ENCODE measurements at regions not wholly inside any gene's neighbourhood (a gene's known extent, or its start where the extent isn't known, plus 50 kb on each side); places are given as distances from the start of the nearest gene placed in this dataset.

GRCh38 chr11:31959716-31960115, 131.2 kb upstream of the RCN1 start:
- Histone ChIP-seq H3K4ac (replicated peaks; ENCODE audit: insufficient read length, low read depth, low read length) (no peak overlapping the region), H3K4me1 (replicated peaks in 1 of 4; ENCODE audit: control insufficient read depth in 3 of 4, insufficient read depth in 4 of 4, low read length in 3 of 4) (peaks cover 0 to 5% (median 0%) of the 10 kb centered on the region in 4 experiments; a peak in 1 of 7 replicates), H2BK120ac (replicated peaks; ENCODE audit: low read depth, low read length) (no peak overlapping the region), H3K79me2 (ENCODE audit: control insufficient read depth in 1 of 2, insufficient read depth in 2 of 2, low read length in 2 of 2) (no peaks in the 10 kb centered on the region), H2BK12ac (ENCODE audit: low read depth, low read length) (no peak overlapping the region), H3K56ac (replicated peaks; ENCODE audit: insufficient read length, low read depth, low read length) (no peak overlapping the region), H3K18ac (ENCODE audit: extremely low read depth, low read length) (no peak overlapping the region), H4K91ac (replicated peaks; ENCODE audit: insufficient read length, low read length) (no peak overlapping the region), H3K27ac (ENCODE audit: low read depth, low read length) (no peak overlapping the region), H2AK5ac (ENCODE audit: low read depth, low read length) (no peak overlapping the region), H2BK20ac (ENCODE audit: low read length) (no peak overlapping the region), H3K14ac (ENCODE audit: insufficient read length) (no peak overlapping the region), H3K27me3 (replicated peaks in 1 of 4; ENCODE audit: control insufficient read depth in 3 of 4, extremely low read depth in 1 of 4, insufficient read depth in 3 of 4, low read length in 3 of 4) (no peaks in the 10 kb centered on the region; a peak in 1 of 7 replicates), H4K5ac (ENCODE audit: insufficient read length, low read depth, low read length) (no peak overlapping the region), H3K36me3 (ENCODE audit: control insufficient read depth in 2 of 4, insufficient read depth in 4 of 4, low read length in 3 of 4) (no peaks in the 10 kb centered on the region), H2AFZ (ENCODE audit: low read length) (0 out of 2 replicates have a peak overlapping the region, but pooled peaks have one; percentile 56), H4K20me1 (replicated peaks in 1 of 2; ENCODE audit: control insufficient read depth in 1 of 2, insufficient read depth in 2 of 2, low read length in 2 of 2) (no peaks in the 10 kb centered on the region), H3K23me2 (ENCODE audit: low read depth, low read length) (no peaks in the 10 kb centered on the region), H4K8ac (ENCODE audit: extremely low read depth, insufficient read depth, low read length) (no peak overlapping the region), H3K23ac (ENCODE audit: insufficient read length) (no peak overlapping the region), H2BK15ac (ENCODE audit: low read length) (no peak overlapping the region), H3K9ac (replicated peaks in 1 of 4; ENCODE audit: extremely low read depth in 1 of 4, low read depth in 3 of 4, low read length in 3 of 4) (no peak overlapping the region; a peak in 1 of 7 replicates), H3K79me1 (ENCODE audit: low read depth, low read length) (no peaks in the 10 kb centered on the region), H3K4me2 (ENCODE audit: insufficient read depth in 1 of 2, low read depth in 2 of 2, low read length in 2 of 2) (no peak overlapping the region), H2BK5ac (ENCODE audit: low read depth, low read length) (no peak overlapping the region), H3K4me3 (ENCODE audit: extremely low read depth in 1 of 4, insufficient read depth in 2 of 4, low read depth in 3 of 4, low read length in 4 of 4) (no peak overlapping the region), H3K9me3 (ENCODE audit: insufficient read depth in 2 of 2, low read depth in 1 of 2, low read length in 1 of 2) (no peaks in the 10 kb centered on the region)
- DNase-seq (ENCODE audit: low read depth in 1 of 2, low spot score in 2 of 2) (no peak), FAIRE-seq (no peak)
- TF ChIP-seq CTBP2 (IDR thresholded peaks at IDR 0.05; ENCODE audit: borderline replicate concordance, insufficient read depth, insufficient read length, low read length): no peak
- TF ChIP-seq SP2 (IDR thresholded peaks at IDR 0.05; ENCODE audit: low read length): no peak
- no peak for TF ChIP-seq RXRA (IDR thresholded peaks at IDR 0.05; ENCODE audit: insufficient read depth, low read depth, low read length)
- no peak for TF ChIP-seq MAX (IDR thresholded peaks at IDR 0.05)
- TF ChIP-seq EZH2 (IDR thresholded peaks at IDR 0.05; ENCODE audit: low read depth, low read length, severe bottlenecking): no peak
- no peak for TF ChIP-seq SAP30 (IDR thresholded peaks at IDR 0.05; ENCODE audit: insufficient read depth, insufficient replicate concordance, low read length)
- no peak for TF ChIP-seq GABPA (IDR thresholded peaks at IDR 0.05; ENCODE audit: borderline replicate concordance, insufficient read depth, low read length)
- no peak for TF ChIP-seq EGR1 (IDR thresholded peaks at IDR 0.05; ENCODE audit: borderline replicate concordance, low read depth, low read length)
- TF ChIP-seq POLR2AphosphoS5 (IDR thresholded peaks at IDR 0.05; ENCODE audit: low read depth, low read length): no peak
- no peak for TF ChIP-seq SRF (IDR thresholded peaks at IDR 0.05; ENCODE audit: low read depth, low read length)
- TF ChIP-seq KDM5A (IDR thresholded peaks at IDR 0.05; ENCODE audit: low read length): no peak
- no peak for TF ChIP-seq TAF7 (optimal IDR thresholded peaks at IDR 0.05; ENCODE audit: borderline replicate concordance, low read depth, low read length)
- no peak for TF ChIP-seq FOSL1 (IDR thresholded peaks at IDR 0.05; ENCODE audit: insufficient read depth, low read depth, low read length)
- WGBS, 2 experiments (ENCODE audit: extremely low coverage in 1 of 2, insufficient coverage in 1 of 2, insufficient read length in 1 of 2, insufficient replicate concordance in 2 of 2, low coverage in 1 of 2, low lambda C conversion rate in 2 of 2, missing lambda C conversion rate in 1 of 2): 80% methylated on average over 6 of the region's 6 CpGs; no CpG with 5 or more reads in 1 of the 2 experiments
- CTCF ChIA-PET (ENCODE audit: partially characterized antibody): interaction anchor here (0.8 to 5.2 kb wide), 20 partner anchors 10 to 619 kb away, joined by 3 to 71 read pairs (median 14); no protein-coding TSS in a partner anchor
- POLR2A ChIA-PET (ENCODE audit: partially characterized antibody): interaction anchor here (1.1 kb wide), 1 partner anchor 13 kb away, joined by 3 read pairs; no protein-coding TSS in a partner anchor

Measured in H1 (cell line).